Myocyte (in vitro differentiated cells): ENCODE measurements at regions not wholly inside any gene's neighbourhood (a gene's known extent, or its start where the extent isn't known, plus 50 kb on each side); places are given as distances from the start of the nearest gene placed in this dataset.

Experiments
- DNase-seq: peaks from one replicate; pipeline ENCODE4 v3.0.0-alpha.2; 2012; ENCODE audit warnings: low read depth

GRCh38 chr13:31675440-31675953 is 63.8 kb upstream of the RXFP2 start:
- DNase-seq, result peak; percentile 27

- no peak for DNase-seq
These were observed 58.2 kb upstream of the RXFP2 start for GRCh38 chr13:31681133-31681532.

GRCh38 chr13:31684466-31684865 is 54.9 kb upstream of the RXFP2 start:
- DNase-seq, result no peak

GRCh38 chr13:31686670-31687425 is 52.5 kb upstream of the RXFP2 start:
- no peak for DNase-seq
